Thymus (tissue), 11 donors: ENCODE measurements at regions not wholly inside any gene's neighbourhood (a gene's known extent, or its start where the extent isn't known, plus 50 kb on each side); places are given as distances from the start of the nearest gene placed in this dataset.

Experiments used
- DNase-seq, 9 donors: peaks; one replicate each; pipeline ENCODE4 v3.0.0-alpha.2; 2013; ENCODE audit warnings: low spot score in 9 of 9, low read depth in 6 of 9, missing footprints in 1 of 9
- H3K27ac ChIP-seq, 2 donors: one replicate each; pipeline ENCODE4 v1.5.1; 2013; ENCODE audit warnings: control low read depth in 1 of 2, low read depth in 1 of 2, low read length in 1 of 2, mild to moderate bottlenecking in 1 of 2, moderate library complexity in 1 of 2
- H3K27me3 ChIP-seq, 2 donors: one replicate each; pipeline ENCODE4 v1.5.1; 2013; ENCODE audit warnings: low read length in 1 of 2; ENCODE audit not compliant: control insufficient read depth in 2 of 2, insufficient read depth in 1 of 2
- H3K36me3 ChIP-seq, 2 donors: one replicate each; pipeline ENCODE4 v1.5.1; 2013; ENCODE audit warnings: low read length in 1 of 2, mild to moderate bottlenecking in 1 of 2, moderate library complexity in 1 of 2; ENCODE audit not compliant: control insufficient read depth in 2 of 2, insufficient read depth in 2 of 2
- H3K4me1 ChIP-seq, 2 donors: one replicate each; pipeline ENCODE4 v1.5.1; 2013; ENCODE audit warnings: low read length in 2 of 2; ENCODE audit not compliant: control insufficient read depth in 2 of 2, insufficient read depth in 2 of 2
- H3K4me3 ChIP-seq, 2 donors: one replicate each; pipeline ENCODE4 v1.5.1; 2013; ENCODE audit warnings: low read length in 2 of 2, control low read depth in 1 of 2, mild to moderate bottlenecking in 1 of 2
- H3K9me3 ChIP-seq, 2 donors: one replicate each; pipeline ENCODE4 v1.5.1; 2013; ENCODE audit warnings: low read length in 1 of 2, mild to moderate bottlenecking in 1 of 2; ENCODE audit not compliant: control insufficient read depth in 2 of 2, insufficient read depth in 1 of 2
- WGBS: extraction: QIAGEN DNeasy Blood & Tissue Kit; methylation state at CpG from one replicate; pipeline ENCODE4 v1.1.7; 2013; 5-methylcytosine and 5-hydroxymethylcytosine counted together
- donor health status: healthy.

GRCh38 chr5:63894690-63895089 is 67.6 kb downstream of the HTR1A start:
- WGBS: 86% methylated on average over 1 of the region's 1 CpG
- Histone ChIP-seq H3K27me3 (no peaks in the 10 kb centered on the region), H3K36me3 (no peaks in the 10 kb centered on the region), H3K4me1 (no peaks in the 10 kb centered on the region), H3K27ac (no peak overlapping the region), H3K9me3 (no peaks in the 10 kb centered on the region), H3K4me3 (no peak overlapping the region)
- no peak for DNase-seq

- DNase-seq: no peak
- Histone ChIP-seq H3K4me1 (no peaks in the 10 kb centered on the region), H3K4me3 (no peak overlapping the region), H3K36me3 (no peaks in the 10 kb centered on the region), H3K27me3 (no peaks in the 10 kb centered on the region), H3K27ac (no peak overlapping the region), H3K9me3 (no peaks in the 10 kb centered on the region)
- WGBS: 57% methylated on average over 1 of the region's 1 CpG
Measured at GRCh38 chr5:63878788-63879187, 83.5 kb downstream of the HTR1A start.

- 82% methylated on average over 2 of the region's 2 CpGs for WGBS
- Histone ChIP-seq H3K27me3 (no peaks in the 10 kb centered on the region), H3K36me3 (no peaks in the 10 kb centered on the region), H3K9me3 (no peaks in the 10 kb centered on the region), H3K4me3 (no peak overlapping the region), H3K4me1 (no peaks in the 10 kb centered on the region), H3K27ac (no peak overlapping the region)
- no peak for DNase-seq
Measured at GRCh38 chr5:63877961-63878360, 84.3 kb downstream of the HTR1A start.

DNA sequence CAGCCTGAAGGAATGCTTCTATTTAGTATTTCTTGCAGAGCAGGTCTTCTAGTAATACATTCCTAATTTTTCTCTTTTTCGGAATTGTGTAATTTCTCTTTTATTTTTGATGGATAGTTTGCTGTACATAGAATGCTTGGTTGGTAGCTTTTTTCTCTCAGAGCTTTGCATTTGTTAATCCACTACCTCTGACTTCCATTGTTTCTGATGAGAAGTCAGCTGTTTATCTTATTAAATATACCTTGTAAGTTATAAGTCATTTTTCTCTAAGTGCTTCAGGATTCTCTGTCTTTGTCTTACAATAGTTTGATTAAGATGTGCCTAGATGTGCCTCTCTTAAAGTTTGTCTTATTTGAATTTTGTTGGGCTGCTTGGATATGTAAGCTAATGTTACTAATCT is 101.9 kb downstream of the HTR1A start:
- Histone ChIP-seq H3K27me3 (no peaks in the 10 kb centered on the region), H3K4me1 (no peaks in the 10 kb centered on the region), H3K9me3 (no peaks in the 10 kb centered on the region), H3K27ac (no peak overlapping the region), H3K4me3 (no peak overlapping the region), H3K36me3 (no peaks in the 10 kb centered on the region)
- DNase-seq: no peak
- 94% methylated on average over 1 of the region's 1 CpG for WGBS

DNA sequence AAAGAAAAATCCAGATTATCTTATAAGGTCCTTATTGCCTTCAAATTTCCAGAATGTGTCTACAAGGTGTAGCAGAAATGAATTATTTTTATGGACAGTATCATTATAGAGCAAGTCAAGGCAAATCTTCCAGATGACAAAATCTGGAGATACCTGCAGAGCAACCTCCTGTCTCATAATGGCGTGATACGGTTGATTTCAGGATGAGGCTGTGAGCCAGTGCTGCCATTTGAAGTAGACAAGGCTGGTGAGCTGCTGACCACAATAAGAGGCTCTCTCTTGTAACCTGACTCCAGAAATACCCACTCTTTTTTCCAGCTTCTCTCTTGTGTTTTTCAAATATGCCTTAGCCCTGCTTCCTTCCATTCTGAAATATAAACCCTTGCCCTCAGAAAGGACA is 108.2 kb downstream of the HTR1A start:
- H3K9me3 ChIP-seq: no peaks in the 10 kb centered on the region
- H3K27me3 ChIP-seq: no peaks in the 10 kb centered on the region
- 90% methylated on average over 2 of the region's 2 CpGs for WGBS
- H3K27ac ChIP-seq: no peak overlapping the region
- H3K36me3 ChIP-seq: no peaks in the 10 kb centered on the region
- no peaks in the 10 kb centered on the region for H3K4me1 ChIP-seq
- peak in 1 of 9 donors; percentile 1 for DNase-seq
- no peak overlapping the region for H3K4me3 ChIP-seq

GRCh38 chr5:63843190-63843589 is 119.1 kb downstream of the HTR1A start:
- Histone ChIP-seq H3K4me1 (no peaks in the 10 kb centered on the region), H3K27me3 (no peaks in the 10 kb centered on the region), H3K27ac (no peak overlapping the region), H3K4me3 (no peak overlapping the region), H3K9me3 (no peaks in the 10 kb centered on the region), H3K36me3 (no peaks in the 10 kb centered on the region)
- WGBS: 93% methylated on average over 4 of the region's 4 CpGs
- no peak for DNase-seq

GRCh38 chr5:63837437-63837836 is 124.8 kb downstream of the HTR1A start:
- H3K27me3 ChIP-seq: no peaks in the 10 kb centered on the region
- H3K4me1 ChIP-seq: no peaks in the 10 kb centered on the region
- H3K9me3 ChIP-seq: no peaks in the 10 kb centered on the region
- 80% methylated on average over 3 of the region's 3 CpGs for WGBS
- no peak for DNase-seq
- no peak overlapping the region for H3K27ac ChIP-seq
- no peaks in the 10 kb centered on the region for H3K36me3 ChIP-seq
- H3K4me3 ChIP-seq: no peak overlapping the region

- Histone ChIP-seq H3K4me1 (no peaks in the 10 kb centered on the region), H3K27me3 (no peaks in the 10 kb centered on the region), H3K9me3 (no peaks in the 10 kb centered on the region), H3K4me3 (no peak overlapping the region), H3K36me3 (no peaks in the 10 kb centered on the region), H3K27ac (no peak overlapping the region)
- no peak for DNase-seq
Measured at GRCh38 chr5:63831381-63831780, 130.9 kb downstream of the HTR1A start.

DNA sequence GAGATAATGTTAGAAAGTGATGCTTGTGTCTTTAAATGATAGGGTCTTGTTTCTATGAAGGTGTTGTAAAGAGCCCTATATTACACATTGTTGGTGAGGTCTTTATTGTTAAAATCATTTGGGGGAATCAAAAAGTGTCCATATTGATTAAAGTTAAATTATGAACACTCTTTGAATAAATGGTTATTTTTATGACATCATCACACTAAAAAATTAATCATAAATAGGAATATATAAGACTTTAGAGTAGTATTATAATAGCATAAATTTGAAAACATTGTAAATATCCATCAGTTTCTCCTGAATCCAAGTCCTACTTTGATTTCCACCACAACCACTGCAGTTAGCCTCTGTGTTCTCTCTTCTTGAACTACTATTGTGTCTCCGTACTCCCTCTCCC is 136.3 kb downstream of the HTR1A start:
- H3K4me3 ChIP-seq: no peak overlapping the region
- H3K4me1 ChIP-seq: no peaks in the 10 kb centered on the region
- no peaks in the 10 kb centered on the region for H3K9me3 ChIP-seq
- WGBS: 90% methylated on average over 1 of the region's 1 CpG
- H3K36me3 ChIP-seq: no peaks in the 10 kb centered on the region
- H3K27me3 ChIP-seq: no peaks in the 10 kb centered on the region
- no peak overlapping the region for H3K27ac ChIP-seq
- DNase-seq: no peak

DNA sequence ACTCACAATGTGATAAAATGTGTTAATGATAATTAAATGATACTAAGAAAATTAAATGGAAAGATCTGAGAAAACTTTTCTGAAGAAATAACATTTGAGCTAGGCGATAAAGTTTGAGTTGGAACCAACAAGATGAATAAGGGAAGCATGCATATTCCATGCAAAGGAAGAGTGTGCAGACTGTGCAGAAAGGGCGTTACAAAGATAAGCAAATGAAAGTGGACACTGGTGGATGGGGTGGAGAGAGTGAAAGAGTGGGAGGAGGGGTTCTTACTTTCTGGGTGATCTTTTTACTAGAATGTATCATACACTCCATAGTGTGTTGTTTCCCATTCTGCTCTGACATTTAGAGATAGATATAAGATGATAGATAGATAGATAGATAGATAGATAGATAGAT is 138.7 kb downstream of the HTR1A start:
- 91% methylated on average over 2 of the region's 2 CpGs for WGBS
- Histone ChIP-seq H3K27ac (no peak overlapping the region), H3K36me3 (no peaks in the 10 kb centered on the region), H3K4me3 (no peak overlapping the region), H3K4me1 (no peaks in the 10 kb centered on the region), H3K27me3 (no peaks in the 10 kb centered on the region), H3K9me3 (no peaks in the 10 kb centered on the region)
- DNase-seq: no peak
